SK-N-SH (cell line): ENCODE measurements at regions not wholly inside any gene's neighbourhood (a gene's known extent, or its start where the extent isn't known, plus 50 kb on each side); places are given as distances from the start of the nearest gene placed in this dataset.

ENCODE experiments used
- CTCF ChIA-PET: fragments of 300-600, 350-600 bp; formaldehyde crosslinking; extraction: SDS; loops from one replicate; lab custom pipeline; 2021; lab: Yijun Ruan, JAX
- POLR2A ChIA-PET: fragments of 350-600 bp; sonication (Branson Sonifier 250); formaldehyde crosslinking; extraction: SDS; loops from one replicate; lab custom pipeline; 2020; ENCODE audit warnings: antibody characterized with exemption, inconsistent platforms; lab: Yijun Ruan, JAX
- DNase-seq: peaks from one replicate; pipeline ENCODE4 v3.0.0; 2012
- H2AFZ ChIP-seq: fragments of 200-600 bp; sonication (generic); 2 replicates; pipeline ENCODE4 v1.8.1; 2016; ENCODE audit warnings: antibody characterized with exemption, mild to moderate bottlenecking, low read depth
- H3F3A ChIP-seq: fragments of 200-600 bp; sonication (generic); replicated peaks from 2 replicates; pipeline ENCODE3; 2016; ENCODE audit warnings: antibody characterized with exemption, mild to moderate bottlenecking; ENCODE audit not compliant: insufficient read depth
- H3K27ac ChIP-seq, 2 experiments: fragments of 200-500 bp in 1 of 2; fragments of 200-600 bp in 1 of 2; sonication (Bioruptor generic) in 1 of 2; sonication (generic), shearing (Covaris generic) in 1 of 2; 2 replicates each; pipeline versions ENCODE4 v1.5.1 to v1.6.1; 2014 to 2016; ENCODE audit warnings: low read depth in 2 of 2, inconsistent platforms in 1 of 2, low read length in 1 of 2, mild to moderate bottlenecking in 1 of 2, mixed read lengths in 1 of 2
- H3K27me3 ChIP-seq: fragments of 200-600 bp; sonication (generic), shearing (Covaris generic); 2 replicates; pipeline ENCODE4 v1.6.1; 2016; ENCODE audit warnings: mixed run types; ENCODE audit not compliant: insufficient read depth
- H3K36me3 ChIP-seq, 2 experiments: fragments of 200-500 bp in 1 of 2; fragments of 200-600 bp in 1 of 2; sonication (Bioruptor generic) in 1 of 2; sonication (generic) in 1 of 2; replicated peaks in 1 of 2; 2 replicates each; pipeline versions ENCODE3 to v1.5.1; 2014 to 2016; ENCODE audit warnings: low read length in 1 of 2, mild to moderate bottlenecking in 1 of 2; ENCODE audit not compliant: insufficient read depth in 2 of 2, control insufficient read depth in 1 of 2
- H3K4me1 ChIP-seq, 2 experiments: fragments of 200-500 bp in 1 of 2; fragments of 200-600 bp in 1 of 2; sonication (Bioruptor generic) in 1 of 2; sonication (generic), shearing (Covaris generic) in 1 of 2; 2 replicates each; pipeline versions ENCODE4 v1.5.1 to v1.6.1; 2014 to 2016; ENCODE audit warnings: low read depth in 1 of 2, low read length in 1 of 2, mixed run types in 1 of 2; ENCODE audit not compliant: insufficient read depth in 2 of 2, control insufficient read depth in 1 of 2
- H3K4me2 ChIP-seq: fragments of 200-600 bp; sonication (generic), shearing (Covaris generic); 2 replicates; pipeline ENCODE4 v1.6.1; 2017; ENCODE audit warnings: mixed run types
- H3K4me3 ChIP-seq, 2 experiments: fragments of 200-500 bp in 1 of 2; fragments of 200-600 bp in 1 of 2; sonication (Bioruptor generic) in 1 of 2; sonication (generic), shearing (Covaris generic) in 1 of 2; 2 replicates each; pipeline versions ENCODE4 v1.5.1 to v1.8.1; 2014 to 2016; ENCODE audit warnings: low read depth in 2 of 2, inconsistent platforms in 1 of 2, low read length in 1 of 2, mild to moderate bottlenecking in 1 of 2, mixed read lengths in 1 of 2, moderate library complexity in 1 of 2
- H3K79me2 ChIP-seq: fragments of 200-600 bp; sonication (generic); 2 replicates; pipeline ENCODE4 v1.8.1; 2017; ENCODE audit warnings: mild to moderate bottlenecking; ENCODE audit not compliant: insufficient read depth
- H3K9ac ChIP-seq: fragments of 200-600 bp; sonication (generic); 2 replicates; pipeline ENCODE4 v1.6.1; 2017; ENCODE audit warnings: mixed run types
- H3K9me2 ChIP-seq: fragments of 200-600 bp; sonication (generic); 2 replicates; pipeline ENCODE4 v1.6.1; 2017; ENCODE audit warnings: mixed run types
- H3K9me3 ChIP-seq: fragments of 200-600 bp; sonication (generic); 2 replicates; pipeline ENCODE4 v1.6.1; 2017; ENCODE audit warnings: mixed run types, mild to moderate bottlenecking, moderate library complexity
- H4K20me1 ChIP-seq: fragments of 200-600 bp; sonication (generic); 2 replicates; pipeline ENCODE4 v1.6.1; 2017; ENCODE audit warnings: mild to moderate bottlenecking, mixed run types; ENCODE audit not compliant: insufficient read depth
- CHD2 ChIP-seq: fragments of 150-350 bp; IDR thresholded peaks from 2 replicates; pipeline ENCODE4 v1.6.1; 2018; ENCODE audit warnings: low read length; ENCODE audit not compliant: partially characterized antibody
- ELF1 ChIP-seq: IDR thresholded peaks from 2 replicates; pipeline ENCODE4 v1.4.0; 2012
- EP300 ChIP-seq, 2 experiments: IDR thresholded peaks; 2 replicates each; pipeline versions ENCODE4 v1.4.0 to v1.6.1; 2012; ENCODE audit warnings: borderline replicate concordance in 1 of 2, low read depth in 1 of 2, low read length in 1 of 2
- EZH2phosphoT487 ChIP-seq: fragments of 200-600 bp; sonication (generic); IDR thresholded peaks from 2 replicates; pipeline ENCODE4 v1.6.1; 2017; ENCODE audit warnings: low read depth, mixed run types, mild to moderate bottlenecking, antibody characterized with exemption, moderate library complexity, borderline replicate concordance
- FOXM1 ChIP-seq: IDR thresholded peaks from 2 replicates; pipeline ENCODE4 v1.4.0; 2012; ENCODE audit warnings: low read depth, mild to moderate bottlenecking
- GABPA ChIP-seq: IDR thresholded peaks from 2 replicates; pipeline ENCODE4 v1.4.0; 2012; ENCODE audit warnings: low read depth, mild to moderate bottlenecking
- GATA2 ChIP-seq: sonication (generic); formaldehyde crosslinking; IDR thresholded peaks from 2 replicates; pipeline ENCODE4 v1.5.0; 2020; ENCODE audit warnings: mild to moderate bottlenecking, missing genetic modification reagents
- JUND ChIP-seq: IDR thresholded peaks from 2 replicates; pipeline ENCODE4 v1.4.0; 2012
- MAX ChIP-seq: IDR thresholded peaks from 2 replicates; pipeline ENCODE4 v1.4.0; 2012; ENCODE audit warnings: low read depth
- NRF1 ChIP-seq: IDR thresholded peaks from 2 replicates; pipeline ENCODE4 v1.6.1; 2012; ENCODE audit warnings: low read depth, mild to moderate bottlenecking, low read length
- POLR2AphosphoS5 ChIP-seq: IDR thresholded peaks from 2 replicates; pipeline ENCODE4 v1.6.1; 2012; ENCODE audit warnings: low read depth, low read length
- RCOR1 ChIP-seq: fragments of 150-350 bp; IDR thresholded peaks from 2 replicates; pipeline ENCODE4 v1.6.1; 2017; ENCODE audit warnings: antibody characterized with exemption, low read length
- RFX5 ChIP-seq: IDR thresholded peaks from 2 replicates; pipeline ENCODE4 v1.6.1; 2012; ENCODE audit warnings: mild to moderate bottlenecking, improper control_type of control experiment, low read length
- SIN3A ChIP-seq: IDR thresholded peaks from 2 replicates; pipeline ENCODE4 v1.6.1; 2012; ENCODE audit warnings: low read depth, mild to moderate bottlenecking, low read length, moderate library complexity, borderline replicate concordance
- SMC3 ChIP-seq: IDR thresholded peaks from 2 replicates; pipeline ENCODE4 v1.6.1; 2012; ENCODE audit warnings: low read depth, low read length, improper control_type of control experiment
- TAF1 ChIP-seq: IDR thresholded peaks from 2 replicates; pipeline ENCODE4 v1.6.1; 2012; ENCODE audit warnings: low read depth, mild to moderate bottlenecking, low read length, moderate library complexity, borderline replicate concordance
- YY1 ChIP-seq: IDR thresholded peaks from 2 replicates; pipeline ENCODE4 v1.4.0; 2012; ENCODE audit warnings: low read depth, mild to moderate bottlenecking
- ZBTB33 ChIP-seq: IDR thresholded peaks from 2 replicates; pipeline ENCODE4 v1.4.0; 2012; ENCODE audit warnings: low read depth, borderline replicate concordance
- WGBS: methylation state at CpG from one replicate; pipeline ENCODE4 v1.1.6; 2017; ENCODE audit warnings: low lambda C conversion rate; 5-methylcytosine and 5-hydroxymethylcytosine counted together

- TF ChIP-seq NRF1 (no peak), RCOR1 (no peak), ELF1 (no peak)
Observed at GRCh38 chr3:144104679-144105078, 133.1 kb downstream of the DIPK2A start (continued).

- Histone ChIP-seq H3K27me3 (no peaks in the 10 kb centered on the region), H3K27ac (no peak overlapping the region), H4K20me1 (no peaks in the 10 kb centered on the region), H3K4me1 (no peaks in the 10 kb centered on the region), H3K4me3 (no peak overlapping the region), H3K79me2 (no peaks in the 10 kb centered on the region), H3K9me3 (no peaks in the 10 kb centered on the region), H2AFZ (no peak overlapping the region; the same call in 1 of the 2 replicates), H3K9ac (no peak overlapping the region), H3K36me3 (no peaks in the 10 kb centered on the region), H3K4me2 (no peak overlapping the region), H3K9me2 (no peaks in the 10 kb centered on the region), H3F3A (no peaks in the 10 kb centered on the region)
- TF ChIP-seq MAX = no peak
- no peak for TF ChIP-seq RFX5
- TF ChIP-seq EZH2phosphoT487 = no peak
- TF ChIP-seq YY1 = no peak
- no peak for TF ChIP-seq FOXM1
- TF ChIP-seq EP300 (IDR thresholded peaks at IDR 0.05; ENCODE audit: borderline replicate concordance in 1 of 2, low read depth in 1 of 2, low read length in 1 of 2) = no peak
- no peak for TF ChIP-seq RCOR1
- no peak for TF ChIP-seq JUND
- TF ChIP-seq GATA2 (CRISPR knock-in tag) = no peak
- no peak for TF ChIP-seq GABPA
- TF ChIP-seq SIN3A = no peak
- TF ChIP-seq SMC3 = no peak
- no peak for TF ChIP-seq TAF1
- TF ChIP-seq ZBTB33 = no peak
- no peak for TF ChIP-seq ELF1
- no peak for TF ChIP-seq POLR2AphosphoS5
- no peak for TF ChIP-seq CHD2
- 0% methylated on average over 3 of the region's 3 CpGs for WGBS
- no peak for DNase-seq
- POLR2A ChIA-PET = no interaction called here
- CTCF ChIA-PET = interaction anchor here (1.0 to 1.3 kb wide), 2 partner anchors 12 to 15 kb away, joined by 3 to 6 read pairs; no protein-coding TSS in a partner anchor
Observed at GRCh38 chr3:144105542-144105941, 133.9 kb downstream of the DIPK2A start.
